NCI-H748 treated with DMSO at 0.1 percent for 48 hours (cell line): ENCODE measurements at regions not wholly inside any gene's neighbourhood (a gene's known extent, or its start where the extent isn't known, plus 50 kb on each side); places are given as distances from the start of the nearest gene placed in this dataset.

Source experiments
- DNase-seq: peaks from one replicate; lab custom pipeline; 2025; lab: John Stamatoyannopoulos, UW

GRCh38 chr6:44679438-44680201, 292.1 kb downstream of the CDC5L start:
- DNase-seq, result no peak

- DNase-seq, result no peak
These were observed 292.8 kb downstream of the CDC5L start for GRCh38 chr6:44680202-44680720.

- no peak for DNase-seq
These were observed 294.3 kb downstream of the CDC5L start for GRCh38 chr6:44681761-44682160.

GRCh38 chr6:44682280-44682679, 294.8 kb downstream of the CDC5L start:
- no peak for DNase-seq

GRCh38 chr6:44682987-44683779, 295.7 kb downstream of the CDC5L start:
- DNase-seq, result no peak

GRCh38 chr6:44685213-44685612, 297.7 kb downstream of the CDC5L start:
- no peak for DNase-seq

GRCh38 chr6:44696099-44696498, 308.6 kb downstream of the CDC5L start:
- DNase-seq, result no peak

GRCh38 chr6:44696686-44697085, 309.2 kb downstream of the CDC5L start:
- no peak for DNase-seq

- DNase-seq, result no peak
These were observed 309.8 kb downstream of the CDC5L start for GRCh38 chr6:44697327-44697726.

- no peak for DNase-seq
These were observed 311.1 kb downstream of the CDC5L start for GRCh38 chr6:44698602-44699001.

- DNase-seq, result no peak
These were observed 311.6 kb downstream of the CDC5L start for GRCh38 chr6:44699082-44699481.

- DNase-seq, result no peak
These were observed 312.3 kb downstream of the CDC5L start for GRCh38 chr6:44699851-44700250.

GRCh38 chr6:44700422-44700821, 312.9 kb downstream of the CDC5L start:
- DNase-seq, result no peak

- DNase-seq, result no peak
These were observed 313.6 kb downstream of the CDC5L start for GRCh38 chr6:44701038-44701636.

- no peak for DNase-seq
These were observed 314.2 kb downstream of the CDC5L start for GRCh38 chr6:44701637-44702101.

- DNase-seq, result no peak
These were observed 314.8 kb downstream of the CDC5L start for GRCh38 chr6:44702292-44702691.

- DNase-seq, result no peak
These were observed 317.0 kb downstream of the CDC5L start for GRCh38 chr6:44704240-44705150.

- DNase-seq, result no peak
These were observed 318.1 kb downstream of the CDC5L start for GRCh38 chr6:44705596-44705995.

- DNase-seq, result no peak
These were observed 318.5 kb downstream of the CDC5L start for GRCh38 chr6:44706011-44706410.

GRCh38 chr6:44708208-44708607, 320.7 kb downstream of the CDC5L start:
- DNase-seq, result no peak

GRCh38 chr6:44712353-44713111, 325.0 kb downstream of the CDC5L start:
- DNase-seq, result no peak
